PC-9 (cell line): ENCODE measurements at regions not wholly inside any gene's neighbourhood (a gene's known extent, or its start where the extent isn't known, plus 50 kb on each side); places are given as distances from the start of the nearest gene placed in this dataset.

Source experiments
- CTCF ChIP-seq: fragments of 200-600 bp; sonication (generic); conservative IDR thresholded peaks from 2 replicates; pipeline ENCODE4 v1.6.1; 2017; ENCODE audit warnings: mixed run types, antibody characterized with exemption, mild to moderate bottlenecking, moderate library complexity
- EZH2 ChIP-seq: fragments of 200-600 bp; sonication (generic); IDR thresholded peaks from 2 replicates; pipeline ENCODE4 v1.8.0; 2017; ENCODE audit warnings: antibody characterized with exemption, low read depth

- TF ChIP-seq EZH2 (no peak), CTCF (no peak)
These were observed 223.8 kb downstream of the OPA1 start for GRCh38 chr3:193816656-193817311.
